G401.6 (cell line): ENCODE measurements at regions not wholly inside any gene's neighbourhood (a gene's known extent, or its start where the extent isn't known, plus 50 kb on each side); places are given as distances from the start of the nearest gene placed in this dataset.
"Not testable (repeated sequence)": the region's sequence is repeated elsewhere in the genome, so short reads cannot be mapped to it uniquely, and the experiment has no call there.

Experiments
- FAIRE-seq: peaks from 2 replicates; lab custom pipeline; 2012; peaks lifted over from hg19 to GRCh38; lab: Jason Lieb, UNC

- FAIRE-seq, result no peak
These were observed 343.7 kb downstream of the DHX15 start for GRCh38 chr4:24240655-24241054.

- no peak for FAIRE-seq
These were observed 346.6 kb downstream of the DHX15 start for GRCh38 chr4:24237709-24238108.

GRCh38 chr4:24236532-24236931 lies 346.7 kb upstream of the PPARGC1A start:
- no peak for FAIRE-seq

- no peak for FAIRE-seq
These were observed 346.3 kb upstream of the PPARGC1A start for GRCh38 chr4:24236120-24236519.

- FAIRE-seq, result no peak
These were observed 345.8 kb upstream of the PPARGC1A start for GRCh38 chr4:24235618-24236017.

GRCh38 chr4:24234288-24234848 lies 344.5 kb upstream of the PPARGC1A start:
- FAIRE-seq, result no peak

- FAIRE-seq, result no peak
These were observed 341.1 kb upstream of the PPARGC1A start for GRCh38 chr4:24230955-24231354.

- FAIRE-seq, result no peak
These were observed 340.1 kb upstream of the PPARGC1A start for GRCh38 chr4:24229978-24230377.

GRCh38 chr4:24228692-24229091 lies 338.8 kb upstream of the PPARGC1A start:
- FAIRE-seq, result no peak

GRCh38 chr4:24226667-24227066 lies 336.8 kb upstream of the PPARGC1A start:
- FAIRE-seq, result no peak

GRCh38 chr4:24226023-24226422 lies 336.2 kb upstream of the PPARGC1A start:
- FAIRE-seq, result no peak

GRCh38 chr4:24224446-24224845 lies 334.6 kb upstream of the PPARGC1A start:
- no peak for FAIRE-seq

GRCh38 chr4:24219209-24219608 lies 329.4 kb upstream of the PPARGC1A start:
- FAIRE-seq, result no peak

GRCh38 chr4:24218566-24218965 lies 328.7 kb upstream of the PPARGC1A start:
- FAIRE-seq, result no peak

- no peak for FAIRE-seq
These were observed 324.9 kb upstream of the PPARGC1A start for GRCh38 chr4:24214796-24215195.

GRCh38 chr4:24213961-24214360 lies 324.1 kb upstream of the PPARGC1A start:
- FAIRE-seq, result no peak

- FAIRE-seq, result no peak
These were observed 322.8 kb upstream of the PPARGC1A start for GRCh38 chr4:24212642-24213041.

GRCh38 chr4:24211856-24212255 lies 322.0 kb upstream of the PPARGC1A start:
- FAIRE-seq, result no peak

GRCh38 chr4:24210332-24210902 lies 320.6 kb upstream of the PPARGC1A start:
- no peak for FAIRE-seq

GRCh38 chr4:24209906-24210305 lies 320.1 kb upstream of the PPARGC1A start:
- FAIRE-seq, result no peak

GRCh38 chr4:24209131-24209530 lies 319.3 kb upstream of the PPARGC1A start:
- FAIRE-seq, result no peak

GRCh38 chr4:24208691-24209090 lies 318.8 kb upstream of the PPARGC1A start:
- FAIRE-seq, result no peak

- FAIRE-seq, result not testable (repeated sequence)
These were observed 314.9 kb upstream of the PPARGC1A start for GRCh38 chr4:24204708-24205107.

GRCh38 chr4:24203926-24204325 lies 314.1 kb upstream of the PPARGC1A start:
- FAIRE-seq, result no peak

GRCh38 chr4:24202579-24202978 lies 312.7 kb upstream of the PPARGC1A start:
- no peak for FAIRE-seq
